NCI-H2227 (cell line): ENCODE measurements at regions not wholly inside any gene's neighbourhood (a gene's known extent, or its start where the extent isn't known, plus 50 kb on each side); places are given as distances from the start of the nearest gene placed in this dataset.
"Not testable (repeated sequence)": the region's sequence is repeated elsewhere in the genome, so short reads cannot be mapped to it uniquely, and the experiment has no call there.

Experiments
- DNase-seq: peaks from one replicate; lab custom pipeline; 2025; ENCODE audit not compliant: unreplicated experiment; lab: John Stamatoyannopoulos, UW

GRCh38 chr6:140732155-140732554 is 1357.7 kb upstream of the CITED2 start:
- DNase-seq = no peak

- no peak for DNase-seq
These were observed 1357.3 kb upstream of the CITED2 start for GRCh38 chr6:140731741-140732140.

- no peak for DNase-seq
These were observed 1355.1 kb upstream of the CITED2 start for GRCh38 chr6:140729521-140729920.

- DNase-seq = no peak
These were observed 1343.6 kb upstream of the CITED2 start for GRCh38 chr6:140718021-140718420.

- no peak for DNase-seq
These were observed 1339.0 kb upstream of the CITED2 start for GRCh38 chr6:140713495-140713894.

GRCh38 chr6:140711019-140711613 is 1336.7 kb upstream of the CITED2 start:
- no peak for DNase-seq

- no peak for DNase-seq
These were observed 1334.0 kb upstream of the CITED2 start for GRCh38 chr6:140708441-140708840.

GRCh38 chr6:140704008-140704407 is 1329.6 kb upstream of the CITED2 start:
- not testable (repeated sequence) for DNase-seq

- DNase-seq = no peak
These were observed 1323.1 kb upstream of the CITED2 start for GRCh38 chr6:140697585-140697984.

- DNase-seq = no peak
These were observed 1310.5 kb upstream of the CITED2 start for GRCh38 chr6:140684776-140685550.

- no peak for DNase-seq
These were observed 1303.5 kb upstream of the CITED2 start for GRCh38 chr6:140677781-140678528.

- DNase-seq = no peak
These were observed 1297.5 kb upstream of the CITED2 start for GRCh38 chr6:140671926-140672325.

- DNase-seq = no peak
These were observed 1295.6 kb upstream of the CITED2 start for GRCh38 chr6:140670021-140670420.

- no peak for DNase-seq
These were observed 1294.9 kb upstream of the CITED2 start for GRCh38 chr6:140669321-140669720.

GRCh38 chr6:140663772-140664171 is 1289.3 kb upstream of the CITED2 start:
- no peak for DNase-seq

GRCh38 chr6:140663094-140663493 is 1288.6 kb upstream of the CITED2 start:
- no peak for DNase-seq

GRCh38 chr6:140661691-140662090 is 1287.2 kb upstream of the CITED2 start:
- DNase-seq = no peak

GRCh38 chr6:140660295-140660694 is 1285.8 kb upstream of the CITED2 start:
- DNase-seq = no peak

- DNase-seq = no peak
These were observed 1279.5 kb upstream of the CITED2 start for GRCh38 chr6:140653972-140654371.

GRCh38 chr6:140653506-140653905 is 1279.1 kb upstream of the CITED2 start:
- DNase-seq = no peak

GRCh38 chr6:140649502-140649901 is 1275.1 kb upstream of the CITED2 start:
- DNase-seq = not testable (repeated sequence)

GRCh38 chr6:140647322-140647721 is 1272.9 kb upstream of the CITED2 start:
- not testable (repeated sequence) for DNase-seq
